Neural cell (in vitro differentiated cells): ENCODE measurements at regions not wholly inside any gene's neighbourhood (a gene's known extent, or its start where the extent isn't known, plus 50 kb on each side); places are given as distances from the start of the nearest gene placed in this dataset.

Experiments
- H2AFZ ChIP-seq: fragments of 200-600, 300-800 bp; sonication (generic), shearing (Covaris generic); 2 replicates; pipeline ENCODE4 v1.6.0; 2014; ENCODE audit warnings: low read depth, mild to moderate bottlenecking, antibody characterized with exemption, low read length, moderate library complexity
- H3F3A ChIP-seq: fragments of 200-600 bp; shearing (Covaris generic); 2 replicates; pipeline ENCODE4 v1.6.1; 2016; ENCODE audit warnings: mild to moderate bottlenecking, moderate library complexity, mixed read lengths, antibody characterized with exemption, low read length; ENCODE audit not compliant: insufficient read depth, poor library complexity, severe bottlenecking
- H3K27ac ChIP-seq: fragments of 200-600, 300-800 bp; sonication (generic), shearing (Covaris generic); 2 replicates; pipeline ENCODE4 v1.5.1; 2014; ENCODE audit warnings: mild to moderate bottlenecking, low read length, moderate library complexity
- H3K27me3 ChIP-seq: fragments of 300-800, 200-600 bp; sonication (generic), shearing (Covaris generic); 2 replicates; pipeline ENCODE4 v1.6.0; 2014; ENCODE audit warnings: mild to moderate bottlenecking, low read depth, low read length, moderate library complexity; ENCODE audit not compliant: insufficient read depth
- H3K36me3 ChIP-seq: fragments of 300-800, 200-600 bp; sonication (generic), shearing (Covaris generic); 2 replicates; pipeline ENCODE4 v1.5.1; 2014; ENCODE audit warnings: mild to moderate bottlenecking, antibody characterized with exemption, low read length, moderate library complexity; ENCODE audit not compliant: insufficient read depth
- H3K4me2 ChIP-seq: fragments of 300-800, 200-600 bp; sonication (generic), shearing (Covaris generic); 2 replicates; pipeline ENCODE4 v1.6.0; 2014; ENCODE audit warnings: mild to moderate bottlenecking, low read length
- H3K4me3 ChIP-seq: fragments of 300-800, 200-600 bp; sonication (generic), shearing (Covaris generic); 2 replicates; pipeline ENCODE4 v1.5.1; 2014; ENCODE audit warnings: mild to moderate bottlenecking, low read length, moderate library complexity
- H3K79me2 ChIP-seq: fragments of 200-600 bp; shearing (Covaris generic); replicated peaks from 2 replicates; pipeline ENCODE4 v1.6.0; 2014; ENCODE audit warnings: mild to moderate bottlenecking, low read length, moderate library complexity; ENCODE audit not compliant: insufficient read depth
- H3K9ac ChIP-seq: fragments of 300-800, 200-600 bp; sonication (generic), shearing (Covaris generic); 2 replicates; pipeline ENCODE4 v1.6.1; 2016; ENCODE audit warnings: mild to moderate bottlenecking, low read length, mixed read lengths
- H3K9me2 ChIP-seq: fragments of 200-600 bp; shearing (Covaris generic); 2 replicates; pipeline ENCODE4 v1.6.1; 2016; ENCODE audit warnings: mild to moderate bottlenecking, low read length, mixed read lengths; ENCODE audit not compliant: insufficient read depth
- H3K9me3 ChIP-seq: fragments of 200-600, 300-800 bp; sonication (generic), shearing (Covaris generic); 2 replicates; pipeline ENCODE4 v1.6.1; 2016; ENCODE audit warnings: mild to moderate bottlenecking, mixed run types, low read length, moderate library complexity, mixed read lengths
- H4K20me1 ChIP-seq: fragments of 200-600 bp; shearing (Covaris generic); 2 replicates; pipeline ENCODE4 v1.6.1; 2016; ENCODE audit warnings: mild to moderate bottlenecking, mixed run types; ENCODE audit not compliant: insufficient read depth
- EZH2 ChIP-seq: fragments of 200-600, 300-800 bp; shearing (Covaris generic), sonication (generic); IDR thresholded peaks from 2 replicates; pipeline ENCODE4 v1.6.1; 2014; ENCODE audit warnings: antibody characterized with exemption, low read length, borderline replicate concordance, mild to moderate bottlenecking; ENCODE audit not compliant: insufficient read depth, poor library complexity, severe bottlenecking
- POLR2AphosphoS5 ChIP-seq: IDR thresholded peaks from 2 replicates; pipeline ENCODE4 v1.6.1; 2012
- RAD21 ChIP-seq: fragments of 450-650 bp; conservative IDR thresholded peaks from 2 replicates; pipeline ENCODE4 v1.6.1; 2014; ENCODE audit warnings: antibody characterized with exemption, mild to moderate bottlenecking, moderate library complexity
- TF ChIP-seq, protein P1 (sequence below): fragments of 450-650 bp; IDR thresholded peaks from 2 replicates; pipeline ENCODE4 v1.5.1; 2014; ENCODE audit warnings: antibody characterized with exemption, mild to moderate bottlenecking, moderate library complexity; ENCODE audit not compliant: poor library complexity, severe bottlenecking

DNA sequence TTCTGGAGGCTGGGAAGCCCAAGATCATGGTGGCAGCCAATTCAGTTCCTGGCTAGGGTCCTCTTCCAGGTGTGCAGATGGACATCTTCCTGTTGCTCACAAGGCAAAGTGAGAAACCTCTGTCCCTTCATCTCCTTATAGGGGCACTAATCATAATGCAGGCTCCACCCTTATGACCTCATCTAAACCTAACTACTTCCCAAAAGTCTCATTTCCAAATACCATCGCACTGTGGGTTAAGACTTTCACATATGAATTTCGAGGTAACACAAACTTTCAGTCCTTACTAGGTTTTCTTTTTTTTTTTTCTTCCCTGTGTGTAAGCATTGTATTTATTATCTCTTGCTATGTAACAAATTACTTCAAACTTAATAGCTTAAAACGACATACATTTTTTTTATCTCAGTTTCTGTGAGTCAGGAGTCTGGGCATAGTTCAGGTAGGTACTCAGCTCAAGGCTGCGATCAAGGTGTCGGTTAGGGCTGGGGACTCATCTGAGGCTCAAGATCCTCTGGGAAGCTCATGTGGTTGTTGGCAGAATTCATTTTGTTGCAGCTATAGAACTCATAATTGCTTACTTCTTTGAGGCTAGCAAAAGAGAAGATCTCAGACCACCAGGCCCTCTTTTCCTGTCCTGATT, 204.7 kb upstream of the STK26 start (continued):
- TF ChIP-seq EZH2, result no peak

DNA sequence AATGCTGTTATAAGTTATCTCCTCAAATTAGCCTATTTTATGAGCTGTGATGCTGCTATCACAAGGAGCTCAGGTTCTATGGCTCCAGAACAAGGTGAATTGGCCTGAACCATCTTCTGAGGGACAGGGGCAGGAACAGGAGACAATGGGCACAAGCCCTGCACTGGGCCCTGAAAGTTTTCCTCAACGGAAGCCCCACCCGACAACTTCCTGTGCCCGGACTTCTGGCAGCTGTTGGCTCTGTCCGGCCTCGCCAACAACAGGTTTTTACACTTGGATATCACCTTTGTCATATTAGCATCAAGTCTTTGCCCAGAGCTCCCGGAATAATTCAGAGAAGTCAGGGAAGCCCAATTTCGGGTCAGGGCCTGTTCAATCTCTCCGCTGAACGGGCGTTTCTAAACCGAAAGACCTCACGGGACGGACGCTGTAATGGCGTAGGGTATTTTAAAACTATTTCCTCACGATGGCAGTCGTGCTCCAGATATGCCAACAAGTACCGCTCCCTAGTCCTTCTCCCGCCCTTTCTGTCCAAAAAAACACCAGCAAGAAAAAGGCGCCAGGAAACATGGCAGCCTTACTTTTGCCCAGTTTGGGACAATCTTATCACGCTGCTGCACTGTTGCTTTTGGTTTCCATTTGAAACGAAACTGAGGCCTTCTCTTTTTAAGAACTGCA, 201.0 kb upstream of the STK26 start:
- no peak overlapping the region for H3K9ac ChIP-seq
- H2AFZ ChIP-seq, result no peak overlapping the region
- H4K20me1 ChIP-seq, result no peaks in the 10 kb centered on the region
- H3K27me3 ChIP-seq, result no peaks in the 10 kb centered on the region
- H3K4me2 ChIP-seq, result no peak overlapping the region
- H3K79me2 ChIP-seq, result no peaks in the 10 kb centered on the region
- no peak overlapping the region for H3K27ac ChIP-seq
- H3F3A ChIP-seq, result no peaks in the 10 kb centered on the region
- H3K4me3 ChIP-seq, result no peak overlapping the region
- no peak for TF ChIP-seq RAD21
- no peaks in the 10 kb centered on the region for H3K9me3 ChIP-seq
- no peaks in the 10 kb centered on the region for H3K36me3 ChIP-seq
- H3K9me2 ChIP-seq, result no peaks in the 10 kb centered on the region

DNA sequence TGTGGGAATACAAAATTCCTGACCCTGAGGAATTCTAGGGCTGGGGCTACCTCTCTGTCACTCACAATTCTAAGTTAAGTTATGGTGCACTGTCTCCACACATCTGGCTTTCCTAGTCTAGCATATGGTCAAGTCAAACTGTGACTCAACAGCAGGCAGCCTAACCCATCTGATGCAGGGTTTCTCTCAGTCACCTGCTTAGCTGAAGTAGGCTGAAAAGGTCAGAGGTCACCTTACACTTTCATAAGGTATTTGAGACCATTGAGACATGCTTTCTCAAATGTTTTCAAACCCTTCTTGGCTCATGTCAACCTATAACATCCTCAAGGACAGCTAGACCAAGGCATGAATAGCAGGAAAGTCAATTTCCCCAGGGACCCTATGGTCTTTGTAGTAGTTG, 196.5 kb upstream of the STK26 start:
- Histone ChIP-seq H2AFZ (no peak overlapping the region), H3K27me3 (no peaks in the 10 kb centered on the region), H3F3A (no peaks in the 10 kb centered on the region), H3K4me2 (no peak overlapping the region), H4K20me1 (no peaks in the 10 kb centered on the region), H3K9me2 (no peaks in the 10 kb centered on the region), H3K4me3 (no peak overlapping the region), H3K79me2 (peaks cover 8% of the 10 kb centered on the region), H3K27ac (no peak overlapping the region), H3K9me3 (no peaks in the 10 kb centered on the region), H3K9ac (no peak overlapping the region), H3K36me3 (no peaks in the 10 kb centered on the region)
- TF ChIP-seq, protein P1, sequence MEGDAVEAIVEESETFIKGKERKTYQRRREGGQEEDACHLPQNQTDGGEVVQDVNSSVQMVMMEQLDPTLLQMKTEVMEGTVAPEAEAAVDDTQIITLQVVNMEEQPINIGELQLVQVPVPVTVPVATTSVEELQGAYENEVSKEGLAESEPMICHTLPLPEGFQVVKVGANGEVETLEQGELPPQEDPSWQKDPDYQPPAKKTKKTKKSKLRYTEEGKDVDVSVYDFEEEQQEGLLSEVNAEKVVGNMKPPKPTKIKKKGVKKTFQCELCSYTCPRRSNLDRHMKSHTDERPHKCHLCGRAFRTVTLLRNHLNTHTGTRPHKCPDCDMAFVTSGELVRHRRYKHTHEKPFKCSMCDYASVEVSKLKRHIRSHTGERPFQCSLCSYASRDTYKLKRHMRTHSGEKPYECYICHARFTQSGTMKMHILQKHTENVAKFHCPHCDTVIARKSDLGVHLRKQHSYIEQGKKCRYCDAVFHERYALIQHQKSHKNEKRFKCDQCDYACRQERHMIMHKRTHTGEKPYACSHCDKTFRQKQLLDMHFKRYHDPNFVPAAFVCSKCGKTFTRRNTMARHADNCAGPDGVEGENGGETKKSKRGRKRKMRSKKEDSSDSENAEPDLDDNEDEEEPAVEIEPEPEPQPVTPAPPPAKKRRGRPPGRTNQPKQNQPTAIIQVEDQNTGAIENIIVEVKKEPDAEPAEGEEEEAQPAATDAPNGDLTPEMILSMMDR, result no peak

DNA sequence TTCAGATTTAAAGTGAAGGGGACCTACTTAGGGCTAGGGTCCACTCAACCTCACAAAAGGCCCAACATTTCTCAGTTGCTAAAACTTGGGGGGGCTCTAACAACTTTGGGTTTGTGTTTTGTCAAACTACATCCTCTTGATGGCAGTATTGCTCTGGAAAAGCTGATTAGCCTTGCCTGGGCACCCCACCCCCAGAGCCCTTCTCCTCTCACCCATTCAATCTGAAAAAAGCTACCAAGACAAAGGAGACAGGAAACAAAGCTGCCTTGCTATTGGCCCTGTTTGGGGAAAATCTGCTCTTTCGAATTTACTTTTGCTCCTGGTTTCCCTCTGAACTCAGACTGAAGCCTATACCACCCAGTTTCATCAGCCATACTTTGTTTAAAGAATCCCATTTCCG, 195.2 kb upstream of the STK26 start:
- Histone ChIP-seq H3K36me3 (no peaks in the 10 kb centered on the region), H3K9me2 (no peaks in the 10 kb centered on the region), H3K4me2 (no peak overlapping the region), H4K20me1 (no peaks in the 10 kb centered on the region), H3K4me3 (no peak overlapping the region), H3F3A (no peaks in the 10 kb centered on the region), H3K27ac (no peak overlapping the region), H3K9me3 (no peaks in the 10 kb centered on the region), H3K79me2 (peaks cover 8% of the 10 kb centered on the region), H2AFZ (no peak overlapping the region), H3K27me3 (no peaks in the 10 kb centered on the region), H3K9ac (no peak overlapping the region)
- TF ChIP-seq, protein P1, result peak; percentile 11
- TF ChIP-seq POLR2AphosphoS5, result no peak
